RWPE1 (cell line): ENCODE measurements at regions not wholly inside any gene's neighbourhood (a gene's known extent, or its start where the extent isn't known, plus 50 kb on each side); places are given as distances from the start of the nearest gene placed in this dataset.

Experiments
- CTCF ChIA-PET: fragments of 350-600 bp; sonication (Branson Sonifier 250); formaldehyde crosslinking; extraction: SDS; loops from one replicate; lab custom pipeline; 2021; lab: Yijun Ruan, JAX
- POLR2A ChIA-PET: fragments of 400-600 bp; formaldehyde crosslinking; extraction: SDS; loops from one replicate; lab custom pipeline; 2020; ENCODE audit warnings: antibody characterized with exemption; ENCODE audit not compliant: low non-redundant PET; lab: Yijun Ruan, JAX
- DNase-seq: peaks from one replicate; pipeline ENCODE4 v3.0.0; 2012; ENCODE audit warnings: low spot score
- H3K27ac ChIP-seq: fragments of 450-650 bp; 2 replicates; pipeline ENCODE4 v1.5.1; 2017
- TF ChIP-seq, protein P1 (sequence below): fragments of 450-650 bp; conservative IDR thresholded peaks from 2 replicates; pipeline ENCODE4 v1.5.1; 2017; ENCODE audit warnings: low read depth, mild to moderate bottlenecking

DNA sequence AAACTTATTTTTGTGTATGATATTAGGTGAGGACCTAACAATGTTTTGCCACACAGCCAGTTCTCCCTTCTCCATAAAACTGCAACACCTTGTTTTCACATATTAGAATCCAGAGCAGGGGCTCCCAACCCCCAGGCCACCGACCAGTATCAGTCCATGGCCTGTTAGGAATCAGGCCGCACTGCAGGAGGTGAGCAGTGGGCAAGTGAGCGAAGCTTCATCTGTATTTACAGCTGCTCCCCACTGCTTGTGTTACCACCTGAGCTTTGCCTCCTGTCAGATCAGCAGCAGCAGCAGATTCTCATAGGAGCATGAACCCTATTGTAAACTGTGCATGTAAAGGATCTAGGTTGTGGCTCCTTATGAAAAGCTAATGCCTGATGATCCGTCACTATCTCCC lies 185.9 kb upstream of the NSMCE3 start:
- no peak for DNase-seq
- TF ChIP-seq, protein P1, sequence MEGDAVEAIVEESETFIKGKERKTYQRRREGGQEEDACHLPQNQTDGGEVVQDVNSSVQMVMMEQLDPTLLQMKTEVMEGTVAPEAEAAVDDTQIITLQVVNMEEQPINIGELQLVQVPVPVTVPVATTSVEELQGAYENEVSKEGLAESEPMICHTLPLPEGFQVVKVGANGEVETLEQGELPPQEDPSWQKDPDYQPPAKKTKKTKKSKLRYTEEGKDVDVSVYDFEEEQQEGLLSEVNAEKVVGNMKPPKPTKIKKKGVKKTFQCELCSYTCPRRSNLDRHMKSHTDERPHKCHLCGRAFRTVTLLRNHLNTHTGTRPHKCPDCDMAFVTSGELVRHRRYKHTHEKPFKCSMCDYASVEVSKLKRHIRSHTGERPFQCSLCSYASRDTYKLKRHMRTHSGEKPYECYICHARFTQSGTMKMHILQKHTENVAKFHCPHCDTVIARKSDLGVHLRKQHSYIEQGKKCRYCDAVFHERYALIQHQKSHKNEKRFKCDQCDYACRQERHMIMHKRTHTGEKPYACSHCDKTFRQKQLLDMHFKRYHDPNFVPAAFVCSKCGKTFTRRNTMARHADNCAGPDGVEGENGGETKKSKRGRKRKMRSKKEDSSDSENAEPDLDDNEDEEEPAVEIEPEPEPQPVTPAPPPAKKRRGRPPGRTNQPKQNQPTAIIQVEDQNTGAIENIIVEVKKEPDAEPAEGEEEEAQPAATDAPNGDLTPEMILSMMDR: no peak
- POLR2A ChIA-PET: no interaction called here
- no peak overlapping the region for H3K27ac ChIP-seq
- CTCF ChIA-PET: interaction anchor here (0.6 kb wide), 1 partner anchor 37 kb away, joined by 3 read pairs; no protein-coding TSS in a partner anchor

DNA sequence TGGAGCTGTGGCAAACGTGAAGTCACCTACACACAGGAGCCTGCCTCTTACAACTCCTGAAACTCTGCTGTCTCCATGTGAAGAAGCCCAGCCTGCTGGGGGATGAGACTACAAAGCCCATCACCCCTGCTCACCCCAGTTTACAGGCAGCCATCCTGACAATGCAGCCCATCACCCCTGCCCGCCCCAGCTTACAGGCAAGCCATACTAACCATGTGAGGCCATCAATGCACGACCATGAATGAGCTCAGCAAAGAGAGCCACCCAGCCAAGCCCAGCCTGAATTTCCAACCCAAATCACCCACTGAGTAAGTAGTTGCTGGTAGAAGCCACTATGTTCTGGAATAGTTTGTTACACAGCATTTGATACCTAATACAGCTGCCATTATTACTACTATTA lies 185.4 kb upstream of the NSMCE3 start:
- TF ChIP-seq, protein P1: no peak
- H3K27ac ChIP-seq: no peak overlapping the region
- ChIA-PET POLR2A (no interaction called here), CTCF (interaction anchor here (0.6 kb wide), 3 partner anchors 16 to 119 kb away, joined by 3 to 6 read pairs (median 4); no protein-coding TSS in a partner anchor)
- no peak for DNase-seq

DNA sequence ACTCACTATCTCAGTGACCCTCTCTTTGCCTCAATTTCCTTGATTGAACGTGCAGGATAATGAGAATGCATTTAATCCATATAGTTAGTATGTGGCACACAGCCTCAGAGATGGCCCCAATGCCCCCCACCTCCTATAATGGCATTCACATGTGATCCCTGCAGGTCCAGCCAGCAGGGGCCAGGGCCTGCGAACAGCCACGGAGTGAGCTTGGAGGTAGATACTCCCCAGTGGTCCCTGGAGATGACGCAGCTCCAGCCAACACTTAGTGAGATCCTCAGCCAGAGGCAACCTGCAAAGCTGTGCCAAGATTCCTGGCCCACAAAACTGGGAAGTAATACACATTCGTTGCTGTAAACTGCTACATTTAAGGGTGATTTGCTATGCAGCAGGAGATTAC lies 184.9 kb upstream of the NSMCE3 start:
- ChIA-PET CTCF (interaction anchor here (0.6 kb wide), 2 partner anchors 15 to 119 kb away, joined by 4 to 6 read pairs; no protein-coding TSS in a partner anchor), POLR2A (no interaction called here)
- H3K27ac ChIP-seq: no peak overlapping the region
- DNase-seq: no peak
- TF ChIP-seq, protein P1: no peak

- TF ChIP-seq, protein P1: no peak
- ChIA-PET POLR2A (no interaction called here), CTCF (interaction anchor here (0.6 kb wide), 1 partner anchor 115 kb away, joined by 3 read pairs; no protein-coding TSS in a partner anchor)
- no peak overlapping the region for H3K27ac ChIP-seq
- DNase-seq: no peak
Observed at GRCh38 chr15:29452881-29453731, 183.5 kb upstream of the NSMCE3 start.

DNA sequence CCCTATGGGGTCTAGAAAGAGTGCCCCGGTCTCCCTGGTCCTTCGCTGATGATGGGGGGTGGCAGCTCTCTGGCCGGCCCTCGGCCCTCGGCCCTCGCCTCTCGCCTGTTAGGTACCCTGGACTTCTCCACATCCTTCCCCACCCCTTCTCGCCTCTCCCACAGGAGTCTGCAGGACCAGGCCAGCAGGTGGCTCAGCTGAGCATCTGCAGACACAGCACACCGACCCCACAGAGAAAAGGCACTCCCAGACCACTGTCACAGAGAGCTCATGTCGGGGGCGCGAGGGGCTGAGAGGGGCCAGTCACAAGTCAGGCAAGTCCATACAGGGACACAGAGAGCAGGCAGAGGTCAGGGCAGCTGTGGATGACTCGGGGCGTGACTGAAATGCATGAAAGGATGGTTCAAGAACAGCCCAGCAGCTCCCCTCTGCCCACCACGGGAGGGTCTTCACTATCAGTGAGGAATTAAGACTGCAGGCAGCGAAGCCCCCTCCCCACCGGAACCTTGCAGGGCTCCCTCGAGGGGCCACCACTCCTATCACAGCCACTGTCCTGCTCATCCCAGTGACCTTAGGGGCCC lies 181.7 kb upstream of the NSMCE3 start:
- CTCF ChIA-PET: interaction anchor here (0.6 to 1.2 kb wide), 3 partner anchors 13 to 62 kb away, joined by 3 to 4 read pairs (median 3); no protein-coding TSS in a partner anchor
- TF ChIP-seq, protein P1: no peak
- POLR2A ChIA-PET: no interaction called here
- H3K27ac ChIP-seq: no peak overlapping the region
- no peak for DNase-seq

GRCh38 chr15:29449136-29449535 lies 179.5 kb upstream of the NSMCE3 start:
- POLR2A ChIA-PET: no interaction called here
- TF ChIP-seq, protein P1: no peak
- DNase-seq: no peak
- no peak overlapping the region for H3K27ac ChIP-seq
- CTCF ChIA-PET: no interaction called here
